CD4-positive, alpha-beta T cell treated with Interleukin-2 at 100 ng/mL for 4 hours (primary cell): ENCODE measurements at regions not wholly inside any gene's neighbourhood (a gene's known extent, or its start where the extent isn't known, plus 50 kb on each side); places are given as distances from the start of the nearest gene placed in this dataset.

ENCODE experiments used
- DNase-seq: peaks from one replicate; pipeline ENCODE4 v3.0.0-alpha.2; 2020; ENCODE audit warnings: low spot score

DNA sequence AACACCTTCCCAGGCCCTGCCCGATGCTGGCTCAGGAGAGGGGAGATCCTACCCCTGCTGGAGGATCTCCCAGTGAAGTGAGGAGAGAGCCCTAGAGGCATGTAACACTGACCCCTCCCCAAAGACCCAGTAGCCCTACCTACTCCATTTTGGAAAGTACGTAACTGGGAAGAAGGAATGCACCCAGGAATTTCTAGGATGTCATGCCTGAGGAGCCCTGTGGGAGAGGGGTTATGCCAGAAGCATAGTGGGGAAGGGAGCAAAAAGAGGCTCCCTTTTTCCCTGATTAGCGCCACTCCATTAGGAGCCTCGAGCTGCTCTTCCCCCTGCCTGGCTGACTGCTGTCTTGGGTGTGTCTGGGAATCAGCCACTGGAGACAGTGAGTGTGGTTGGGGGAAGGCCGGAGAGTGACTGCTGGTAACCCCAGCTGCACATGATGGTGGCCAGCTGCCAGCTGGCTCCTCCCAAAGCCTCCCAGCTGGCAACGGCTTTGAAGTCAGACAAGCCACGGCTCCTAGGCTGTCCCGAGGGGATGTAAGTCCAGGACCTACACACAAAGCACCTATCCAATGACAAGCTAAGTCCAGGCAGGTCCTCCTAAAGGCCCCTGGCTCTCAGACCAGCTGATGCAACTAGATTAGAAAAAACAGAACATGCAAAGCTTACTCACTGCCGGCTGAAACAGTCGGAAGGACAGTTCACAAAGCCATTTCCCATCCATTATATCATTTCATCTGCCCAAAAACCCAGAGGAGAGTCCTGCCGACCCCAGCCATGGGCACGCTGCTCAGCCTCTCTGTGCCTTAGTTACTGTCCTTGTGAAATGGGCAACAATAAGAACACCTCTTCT, 136.5 kb upstream of the ABCA1 start:
- DNase-seq = no peak

DNA sequence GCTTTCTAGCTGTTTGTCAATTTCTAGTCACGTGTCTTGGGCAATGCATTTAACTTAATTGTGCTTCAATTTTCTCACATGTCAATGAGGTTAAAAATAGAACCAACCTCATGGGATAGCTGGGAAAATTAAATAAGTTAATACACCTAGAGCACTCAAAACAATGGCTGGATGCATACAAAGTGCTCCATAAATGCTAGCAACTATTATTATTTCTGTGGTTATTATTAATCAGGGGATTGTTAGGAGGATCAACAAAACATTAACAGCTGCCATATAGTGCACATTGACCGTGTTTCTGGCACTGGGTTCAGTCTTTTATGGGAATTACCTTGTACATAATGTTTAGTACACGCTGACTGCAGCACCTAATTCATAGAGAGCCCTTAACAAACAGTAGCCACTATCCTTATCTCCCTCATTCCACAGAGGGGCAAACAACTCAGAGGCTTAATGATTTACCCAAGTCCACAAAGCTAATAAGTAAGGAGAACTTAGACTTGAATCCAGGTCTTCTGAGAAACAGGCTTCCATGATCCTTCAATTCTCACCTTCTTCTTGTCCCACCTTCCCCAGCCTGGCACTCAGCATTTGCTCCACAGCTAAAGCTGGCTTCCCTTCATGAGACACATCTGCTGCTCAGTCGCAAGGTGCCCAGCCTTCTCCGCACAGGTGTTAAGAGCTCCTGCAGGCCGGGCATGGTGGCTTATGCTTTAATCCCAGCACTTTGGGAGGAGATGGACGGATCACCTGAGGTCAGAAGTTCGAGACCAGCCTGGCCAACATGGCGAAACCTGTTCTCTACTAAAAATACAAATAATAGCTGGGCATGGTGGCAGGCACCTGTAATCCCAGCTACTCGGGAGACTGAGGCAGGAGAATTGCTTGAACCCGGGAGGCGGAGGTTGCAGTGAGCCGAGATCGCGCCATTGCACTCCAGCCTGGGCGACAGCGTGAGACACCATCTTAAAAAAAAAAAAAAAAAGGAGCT, 137.4 kb upstream of the ABCA1 start:
- DNase-seq = no peak

DNA sequence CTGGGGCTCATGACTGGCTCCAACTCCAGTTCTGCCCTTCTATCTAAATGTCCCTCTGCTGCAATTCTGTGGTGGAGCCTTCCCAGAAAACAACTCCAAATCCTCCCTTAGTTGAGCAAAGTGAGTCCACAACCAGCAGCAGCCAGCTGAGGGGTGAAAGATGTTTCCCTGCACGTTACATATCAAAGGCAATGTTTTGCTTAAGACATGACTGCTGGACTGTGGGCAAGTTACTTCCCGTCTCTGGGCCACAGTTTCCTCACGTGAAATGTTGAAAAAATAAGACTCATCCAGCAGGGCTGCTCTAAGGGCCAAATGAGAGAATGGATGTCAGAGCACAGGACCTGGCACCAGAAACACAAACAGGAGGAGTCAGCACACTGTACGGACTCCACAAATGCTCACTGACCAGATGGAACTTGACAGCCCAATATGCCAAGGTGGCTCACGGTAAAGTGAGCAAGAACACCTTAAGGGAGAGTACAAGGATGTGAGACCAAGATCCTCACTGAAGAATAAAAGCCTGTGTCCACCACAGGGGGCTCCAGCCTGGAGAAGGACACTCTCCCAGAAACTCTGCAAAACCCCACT, 138.4 kb upstream of the ABCA1 start:
- no peak for DNase-seq

DNA sequence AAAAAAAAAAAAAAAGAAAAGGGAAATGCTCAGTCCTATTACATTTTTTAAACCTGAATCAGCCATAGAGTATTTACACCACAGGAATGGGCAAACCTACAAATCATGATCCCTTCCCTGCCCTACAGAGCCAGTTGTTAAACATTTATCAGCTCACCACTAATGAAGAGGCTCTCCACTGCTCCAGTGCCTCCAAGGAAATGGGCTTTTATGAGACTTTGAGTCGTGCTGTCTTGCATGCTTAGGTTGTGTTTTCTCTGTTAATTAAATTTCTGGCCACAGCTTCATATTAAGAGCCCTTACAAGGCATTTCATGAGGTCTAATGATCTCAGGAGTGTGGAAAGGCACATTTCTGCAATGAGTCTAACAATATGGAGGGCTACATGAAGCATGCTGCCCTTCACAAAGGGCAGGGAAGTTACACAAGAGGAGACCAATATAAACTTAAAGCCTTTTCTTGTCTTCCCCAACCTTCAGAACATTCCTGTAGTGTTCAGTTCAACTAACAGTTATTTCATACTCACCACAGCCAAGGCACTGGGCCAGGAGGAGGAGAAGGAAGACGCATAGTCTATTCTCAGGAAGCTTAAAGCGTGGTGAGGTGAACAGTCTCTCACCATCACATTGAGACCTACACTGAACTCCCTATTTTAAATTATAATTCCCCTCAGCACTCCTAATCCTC, 140.1 kb upstream of the ABCA1 start:
- no peak for DNase-seq

DNA sequence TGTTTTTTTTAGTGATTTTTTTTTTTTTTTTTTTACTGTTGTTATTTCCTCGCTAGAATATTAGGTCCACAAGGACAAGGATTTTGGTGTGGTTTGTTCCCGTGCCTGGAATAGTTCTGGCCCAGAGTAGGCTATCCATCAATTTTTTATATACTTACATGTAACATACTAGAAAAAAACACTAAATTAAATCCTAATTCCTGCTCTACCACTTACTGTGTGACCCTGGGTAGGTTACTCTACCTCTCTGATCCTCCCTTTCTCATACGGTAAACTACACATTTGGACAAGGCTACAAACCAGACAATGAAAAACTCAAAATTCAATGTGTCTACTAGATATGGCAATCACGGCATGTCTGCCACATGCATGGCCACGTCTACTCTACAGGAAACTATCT, 141.3 kb upstream of the ABCA1 start:
- no peak for DNase-seq

DNA sequence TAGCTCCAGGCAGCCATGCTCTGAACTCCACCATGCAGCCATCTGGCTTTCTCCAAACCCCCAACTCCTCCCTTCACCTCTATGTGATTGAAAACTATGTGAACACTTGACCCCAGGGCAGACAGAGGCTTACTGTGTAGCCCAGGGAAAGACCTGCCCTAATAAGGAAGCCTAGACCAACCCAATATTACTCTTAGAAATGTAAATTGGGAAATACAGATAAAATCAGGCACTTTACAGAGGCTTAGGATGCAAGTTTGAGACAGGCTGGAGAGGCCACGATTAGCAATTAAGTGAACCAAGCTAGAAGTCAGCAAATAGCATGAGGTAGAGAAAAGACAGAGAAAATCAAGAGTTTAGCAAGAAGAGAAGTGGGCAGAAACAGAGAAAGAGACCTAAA, 141.7 kb upstream of the ABCA1 start:
- DNase-seq = no peak

DNA sequence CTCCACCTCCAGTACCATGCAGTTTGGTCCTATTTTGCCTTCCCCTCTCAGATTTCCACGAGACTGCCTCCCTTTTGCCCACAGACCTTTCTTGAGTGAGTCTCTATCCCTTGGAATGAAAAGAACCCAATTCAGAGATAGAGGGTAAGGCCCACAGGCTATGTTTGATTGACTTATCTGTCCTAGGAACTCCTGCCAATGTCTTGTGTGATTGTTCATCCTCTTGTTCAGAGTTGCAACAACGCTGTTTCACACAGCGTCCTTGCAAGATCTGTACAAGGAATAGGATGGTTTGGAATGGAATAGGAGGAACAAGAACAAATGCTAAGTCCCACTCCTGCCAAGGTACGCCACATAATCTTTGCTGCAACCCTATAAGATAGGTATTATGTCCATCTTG, 142.2 kb upstream of the ABCA1 start:
- no peak for DNase-seq

DNA sequence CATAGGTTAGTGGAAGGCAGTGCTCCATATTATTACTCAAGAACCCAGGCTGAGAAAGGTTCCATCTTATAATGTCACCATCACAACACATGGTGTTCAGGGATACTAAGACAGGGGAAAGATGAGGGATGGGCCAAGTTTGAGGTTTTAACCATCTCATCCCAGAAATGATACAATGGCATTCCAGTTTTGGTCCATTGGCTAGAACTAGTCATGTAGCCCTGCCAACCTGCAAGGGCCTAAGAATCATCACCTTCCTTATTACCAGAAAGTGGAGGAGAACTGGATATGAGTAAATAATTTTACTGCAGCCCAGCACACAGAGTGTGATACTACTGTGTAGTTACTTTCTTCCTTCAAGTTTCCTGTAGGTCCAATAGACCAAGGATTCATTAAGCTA, 144.5 kb upstream of the ABCA1 start:
- no peak for DNase-seq

DNA sequence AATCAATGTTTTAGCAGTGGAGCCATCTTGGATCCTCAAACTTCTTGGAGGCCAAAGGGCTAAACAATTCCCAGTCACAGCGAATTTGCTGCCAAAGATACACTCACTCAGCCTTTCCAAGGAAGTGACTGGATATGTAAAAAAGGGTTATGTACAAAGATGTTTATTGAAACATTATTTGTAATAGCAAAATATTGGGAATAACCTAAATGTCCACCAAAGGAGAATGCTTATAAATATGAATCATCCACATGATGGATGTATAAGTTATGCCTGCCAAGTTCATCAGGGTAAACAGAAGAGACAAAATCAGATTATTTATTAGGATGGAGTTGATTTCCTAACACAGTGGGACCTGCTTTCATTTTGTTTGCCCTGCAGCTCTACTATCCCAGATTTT, 145.2 kb upstream of the ABCA1 start:
- no peak for DNase-seq

DNA sequence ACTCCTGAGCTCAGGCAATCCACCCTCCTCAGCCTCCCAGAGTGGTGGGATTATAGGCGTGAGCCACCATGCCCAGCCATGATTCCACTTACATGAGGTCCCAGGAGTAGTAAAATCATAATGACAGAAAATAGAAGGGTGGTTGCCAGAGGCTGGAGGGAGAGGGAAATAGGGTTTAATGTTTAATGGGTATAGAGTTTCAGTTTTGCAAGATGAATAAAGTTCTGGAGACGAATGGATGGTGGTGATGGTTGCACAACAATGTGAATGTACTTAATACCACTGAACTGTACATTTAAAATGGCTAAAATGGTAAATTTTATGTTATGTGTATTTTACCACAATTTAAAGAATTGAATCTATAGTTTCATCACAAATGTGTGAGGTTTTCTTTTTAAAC, 146.5 kb upstream of the ABCA1 start:
- DNase-seq = no peak

DNA sequence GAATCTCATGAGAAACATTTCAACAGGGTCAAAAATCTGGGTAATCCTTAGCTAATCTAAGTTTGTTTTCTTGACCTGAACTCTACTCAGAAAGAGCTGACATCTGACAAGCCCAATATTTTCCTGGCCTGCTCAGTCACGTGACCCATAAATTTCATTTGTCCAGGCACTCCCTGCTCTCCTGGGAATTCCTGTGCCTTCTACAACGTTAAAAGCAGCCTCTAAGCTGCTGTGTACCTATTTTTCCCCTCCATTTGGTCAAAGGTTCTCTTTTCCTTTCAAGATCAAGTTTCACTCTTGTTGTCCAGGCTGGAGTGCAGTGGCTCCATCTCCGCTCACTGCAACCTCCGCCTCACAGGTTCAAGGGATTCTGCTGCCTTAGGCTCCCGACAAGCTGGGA, 148.8 kb upstream of the ABCA1 start:
- no peak for DNase-seq

DNA sequence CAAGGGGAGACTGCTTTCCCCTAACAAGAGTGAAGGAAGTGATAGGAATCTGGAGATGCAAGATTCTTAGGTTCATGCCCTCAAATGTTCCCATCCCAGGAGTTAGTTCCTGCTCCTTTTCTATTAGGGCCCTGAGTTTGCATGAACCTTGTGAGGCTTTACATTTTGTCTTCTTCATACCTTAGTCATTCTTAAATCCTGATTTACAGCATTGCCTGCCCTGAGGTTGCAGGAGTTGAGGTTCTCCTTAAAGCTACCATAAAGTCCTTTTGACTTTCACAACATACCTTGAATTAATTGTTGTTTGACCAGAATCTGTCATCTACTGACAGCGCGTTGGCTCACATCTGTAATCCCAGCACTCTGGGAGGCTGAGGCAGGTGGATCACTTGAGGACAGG, 151.5 kb upstream of the ABCA1 start:
- no peak for DNase-seq

DNA sequence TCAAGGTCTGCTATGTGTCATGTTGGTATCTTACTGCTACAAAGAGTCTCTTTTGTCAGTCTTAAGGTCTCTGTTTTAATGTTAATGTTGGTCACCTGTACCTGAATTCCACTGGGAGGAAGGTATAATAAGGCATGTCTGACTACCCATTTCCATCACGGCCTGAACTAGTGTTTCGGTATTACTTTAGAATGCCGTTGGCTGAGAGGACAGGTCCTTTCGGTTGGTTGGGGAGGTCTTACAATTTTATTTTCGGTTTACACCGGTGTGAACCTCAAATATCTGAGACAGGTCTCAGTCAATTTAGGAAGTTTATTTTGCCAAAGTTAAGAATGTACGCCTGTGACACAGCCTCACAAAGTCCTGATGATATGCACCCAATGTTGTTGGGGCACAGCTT, 154.9 kb upstream of the ABCA1 start:
- no peak for DNase-seq

DNA sequence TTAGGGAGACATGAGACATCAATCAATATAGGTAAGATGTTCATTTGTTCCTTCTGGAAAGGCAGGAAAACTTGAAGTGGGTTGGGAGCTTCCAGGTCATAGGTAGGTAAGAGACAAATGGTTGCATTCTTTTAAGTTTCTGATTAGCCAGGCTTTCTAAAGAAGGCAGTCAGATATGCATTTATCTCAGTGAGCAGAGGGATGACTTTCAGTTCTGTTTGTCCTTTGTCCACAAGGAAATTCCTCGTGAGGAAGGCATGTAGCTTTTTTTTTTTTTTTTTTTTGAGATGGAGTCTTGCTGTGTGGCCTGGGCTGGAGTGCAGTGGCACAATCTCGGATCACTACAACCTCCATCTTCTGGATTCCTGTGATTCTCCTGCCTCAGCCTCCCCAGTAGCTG, 155.3 kb upstream of the ABCA1 start:
- no peak for DNase-seq

DNA sequence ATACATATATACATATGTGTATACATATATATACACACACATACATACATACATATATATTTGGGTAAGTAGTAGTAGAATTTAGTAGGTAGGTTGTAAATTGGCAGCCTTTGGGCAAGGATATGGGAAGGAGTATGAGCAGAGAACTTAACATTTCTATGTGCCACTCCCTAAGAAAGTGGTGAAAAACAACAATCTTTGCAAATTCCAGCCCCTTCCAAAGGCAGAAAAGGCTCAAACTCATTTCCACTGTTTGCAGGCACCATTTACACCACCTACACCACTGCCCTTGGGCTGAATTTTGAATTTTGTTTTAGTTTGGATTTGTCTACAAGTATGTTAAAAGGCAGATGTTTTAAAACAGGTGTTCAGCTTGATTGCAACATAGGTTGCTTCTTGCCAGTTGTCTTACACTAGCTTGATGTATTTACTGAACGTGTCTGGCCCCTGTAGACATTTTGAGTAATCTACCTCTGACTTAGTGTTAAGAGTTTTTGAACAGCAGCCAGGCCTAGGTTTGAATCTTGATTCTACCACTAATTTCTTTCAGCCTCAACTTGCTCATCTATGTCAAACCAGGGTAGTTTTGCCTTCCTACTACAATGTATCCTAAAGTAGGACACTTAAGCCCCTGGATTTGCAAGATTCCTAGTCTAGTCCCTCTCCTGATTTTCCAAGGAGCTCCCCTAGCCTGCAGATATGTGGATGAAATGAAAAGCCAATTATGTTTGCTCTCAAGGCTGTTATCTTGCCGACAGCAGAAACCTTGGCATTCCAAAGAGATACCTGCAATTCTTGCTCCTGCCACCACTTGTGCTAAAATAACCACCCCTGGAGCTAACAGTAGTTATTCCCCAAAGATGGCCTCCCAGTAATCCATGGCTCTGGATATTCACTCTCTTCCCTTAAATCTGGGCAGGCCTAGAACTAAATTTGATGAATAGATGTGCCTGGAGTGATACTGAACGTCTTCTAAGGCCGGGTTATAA, 156.2 kb upstream of the SLC44A1 start:
- no peak for DNase-seq

DNA sequence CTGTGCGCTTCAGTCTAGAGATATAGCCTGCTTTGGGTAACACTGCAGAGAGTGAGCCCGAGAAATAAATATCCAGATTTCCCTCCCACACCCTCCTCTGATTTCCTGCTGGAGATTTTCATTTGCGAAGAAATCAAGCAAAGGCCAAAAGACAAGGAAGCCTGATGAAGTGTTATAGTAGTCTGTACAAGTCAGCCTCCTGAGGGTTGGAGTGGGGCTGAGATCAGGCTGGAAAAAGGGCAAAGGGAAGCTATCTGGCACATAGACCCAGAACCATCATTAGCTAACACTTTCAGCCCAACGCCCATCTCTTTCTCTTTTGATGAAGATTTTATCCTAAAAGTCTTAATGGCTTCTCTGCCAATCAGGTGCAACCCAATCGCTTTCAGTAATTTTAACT, 154.6 kb upstream of the SLC44A1 start:
- no peak for DNase-seq

DNA sequence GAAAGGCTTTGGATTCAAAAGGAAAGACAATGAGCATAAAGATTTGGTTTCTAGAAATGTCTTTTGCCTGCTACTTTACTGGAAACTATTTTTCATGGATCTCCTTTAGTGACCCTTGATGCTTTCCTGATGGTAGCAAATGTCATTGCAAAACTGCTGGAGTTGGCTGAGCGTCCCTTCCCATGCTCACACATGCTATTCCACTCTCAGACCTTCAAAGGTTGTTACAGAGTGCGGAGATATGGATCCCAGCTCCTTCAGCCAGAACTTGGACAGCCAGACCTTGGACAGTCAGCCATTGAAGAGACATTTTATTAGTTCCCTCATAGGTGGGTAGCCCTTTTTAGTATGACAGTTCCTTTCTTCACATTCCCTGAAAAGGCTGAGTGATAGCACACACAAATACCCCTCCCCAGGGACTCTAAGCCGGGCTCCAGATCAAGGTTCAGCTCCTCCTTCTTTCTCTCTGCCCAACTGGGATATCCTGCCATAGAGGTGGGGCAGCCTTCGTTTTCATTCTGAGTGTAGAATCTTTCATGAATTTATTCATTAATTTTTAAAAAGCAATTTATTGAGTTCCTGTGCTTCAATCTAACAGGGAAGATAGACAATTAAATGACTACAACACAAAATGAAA, 153.3 kb upstream of the SLC44A1 start:
- DNase-seq = no peak

DNA sequence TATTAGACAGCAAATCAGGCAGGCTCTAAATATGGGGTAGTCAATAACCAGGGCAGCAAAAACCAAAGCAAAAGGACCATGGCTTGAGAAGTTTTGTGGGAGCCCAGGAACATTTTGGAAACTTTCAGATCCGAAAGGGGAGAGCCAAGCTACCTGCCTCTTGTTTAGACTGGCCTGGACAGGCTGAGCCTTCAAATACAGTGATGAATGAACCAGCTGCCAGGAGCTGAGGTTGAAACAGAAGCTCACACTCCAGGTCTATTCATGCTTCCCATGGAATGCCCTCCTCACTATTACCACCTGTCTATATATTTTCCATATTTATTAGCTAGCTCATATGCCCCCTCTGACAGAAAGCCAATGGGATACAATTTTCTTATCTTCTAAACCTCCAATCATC, 150.8 kb upstream of the SLC44A1 start:
- DNase-seq = no peak

DNA sequence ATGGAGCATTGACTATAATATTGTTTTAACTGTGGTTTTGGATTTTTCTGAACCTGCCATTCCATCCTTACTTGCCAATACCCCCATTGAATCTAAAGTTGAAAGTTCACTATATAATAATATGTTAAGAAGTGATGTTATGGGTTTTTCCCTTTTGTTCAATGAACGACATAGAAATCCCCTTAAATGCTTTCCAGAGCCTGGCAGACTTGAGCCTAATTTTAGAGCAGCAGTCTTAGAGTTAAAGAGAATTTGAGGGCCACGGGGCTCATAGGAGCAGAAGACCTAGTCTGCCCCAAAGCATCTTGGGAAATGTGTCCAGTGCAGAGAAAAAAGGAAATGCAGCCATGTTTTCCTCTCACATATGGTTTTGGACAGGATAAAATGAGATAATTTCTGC, 146.1 kb upstream of the SLC44A1 start:
- no peak for DNase-seq

DNA sequence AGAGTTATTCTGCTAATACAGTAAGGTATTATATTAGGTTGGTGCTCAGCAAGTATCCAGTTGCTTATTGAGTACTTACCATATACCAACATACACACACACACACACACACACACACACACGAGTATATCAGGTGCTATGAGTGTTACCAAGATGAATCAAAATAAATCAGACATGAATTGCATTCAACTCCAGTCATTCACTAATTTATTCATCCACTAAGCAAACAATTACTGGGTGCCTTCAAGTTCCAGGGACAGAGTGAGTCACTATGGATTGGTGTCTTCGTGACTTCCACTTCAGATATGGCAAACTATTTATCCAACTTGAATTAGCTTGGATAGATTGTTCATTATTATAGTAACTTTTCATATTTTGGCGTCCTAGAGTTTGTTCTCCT, 140.7 kb upstream of the SLC44A1 start:
- DNase-seq = no peak
